ENCODE measurements at regions not wholly inside any gene's neighbourhood (a gene's known extent, or its start where the extent isn't known, plus 50 kb on each side); places are given as distances from the start of the nearest gene placed in this dataset.

DNA sequence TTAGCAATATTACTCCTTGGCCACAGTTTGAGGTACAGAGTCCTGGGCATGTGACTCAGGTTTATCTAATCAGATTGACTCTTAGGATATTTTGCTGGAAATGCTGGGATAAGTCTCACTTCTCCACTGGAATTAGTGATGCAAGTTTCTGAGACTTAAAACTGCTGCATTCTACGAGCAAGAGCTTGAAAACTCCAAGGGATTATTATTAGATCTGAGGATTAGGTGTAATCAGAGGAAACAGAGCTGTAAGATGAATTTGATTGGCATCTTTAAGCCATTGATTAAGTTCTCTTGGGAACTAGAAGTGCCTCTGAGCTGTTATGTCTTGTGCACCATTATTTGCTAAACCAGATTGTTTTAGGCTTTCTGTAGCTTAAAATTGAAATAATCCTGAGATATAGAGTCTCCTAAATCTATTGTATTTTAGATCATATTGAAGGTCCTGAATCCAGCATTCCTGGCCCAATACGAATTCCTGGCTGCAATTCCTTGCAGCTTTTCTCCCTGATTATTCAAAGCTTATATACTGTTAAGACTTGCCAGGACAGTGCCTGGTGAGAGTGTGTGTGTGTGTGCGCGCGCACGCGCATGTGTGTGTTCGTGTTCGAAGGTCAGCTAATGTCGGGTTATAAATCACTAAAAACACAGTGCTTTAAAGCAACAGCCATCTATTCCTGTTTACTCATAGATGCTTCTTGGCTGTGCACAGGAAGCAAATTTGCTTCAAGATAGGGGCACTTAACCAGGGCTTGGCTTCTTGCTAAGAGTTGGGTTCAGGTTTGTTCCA lies 735.1 kb downstream of the STIM2 start:
- no peak for DNase-seq (ENCODE audit: extremely low spot score)
- TF ChIP-seq, protein P1, sequence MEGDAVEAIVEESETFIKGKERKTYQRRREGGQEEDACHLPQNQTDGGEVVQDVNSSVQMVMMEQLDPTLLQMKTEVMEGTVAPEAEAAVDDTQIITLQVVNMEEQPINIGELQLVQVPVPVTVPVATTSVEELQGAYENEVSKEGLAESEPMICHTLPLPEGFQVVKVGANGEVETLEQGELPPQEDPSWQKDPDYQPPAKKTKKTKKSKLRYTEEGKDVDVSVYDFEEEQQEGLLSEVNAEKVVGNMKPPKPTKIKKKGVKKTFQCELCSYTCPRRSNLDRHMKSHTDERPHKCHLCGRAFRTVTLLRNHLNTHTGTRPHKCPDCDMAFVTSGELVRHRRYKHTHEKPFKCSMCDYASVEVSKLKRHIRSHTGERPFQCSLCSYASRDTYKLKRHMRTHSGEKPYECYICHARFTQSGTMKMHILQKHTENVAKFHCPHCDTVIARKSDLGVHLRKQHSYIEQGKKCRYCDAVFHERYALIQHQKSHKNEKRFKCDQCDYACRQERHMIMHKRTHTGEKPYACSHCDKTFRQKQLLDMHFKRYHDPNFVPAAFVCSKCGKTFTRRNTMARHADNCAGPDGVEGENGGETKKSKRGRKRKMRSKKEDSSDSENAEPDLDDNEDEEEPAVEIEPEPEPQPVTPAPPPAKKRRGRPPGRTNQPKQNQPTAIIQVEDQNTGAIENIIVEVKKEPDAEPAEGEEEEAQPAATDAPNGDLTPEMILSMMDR (IDR thresholded peaks at IDR 0.05; ENCODE audit: control extremely low read depth, extremely low read depth, low read depth, missing control alignments): no peak
- ChIA-PET CTCF (interaction anchor here (1.0 to 2.4 kb wide), 3 partner anchors 10 to 17 kb away, joined by 3 to 14 read pairs (median 4); no protein-coding TSS in a partner anchor), POLR2A (no interaction called here)

DNA sequence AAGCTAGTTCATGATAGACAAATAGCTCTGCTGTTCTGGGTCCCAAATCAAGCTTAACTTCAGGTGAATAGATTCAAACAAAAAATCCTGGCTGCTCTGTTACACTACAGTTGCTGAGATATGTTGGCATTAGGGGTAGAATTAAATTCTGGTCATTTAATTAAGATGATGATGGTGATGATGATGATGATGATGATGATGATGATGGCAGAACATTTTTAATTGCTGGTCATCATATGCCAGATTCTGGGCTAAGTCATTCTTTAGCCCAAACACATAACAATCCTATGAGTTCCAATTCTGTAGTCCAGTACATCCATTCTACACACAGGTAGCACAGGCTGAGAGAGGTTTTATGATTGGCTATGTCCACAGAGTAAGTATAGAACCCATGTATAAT lies 741.5 kb downstream of the STIM2 start:
- TF ChIP-seq, protein P1 (IDR thresholded peaks at IDR 0.05; ENCODE audit: control extremely low read depth, extremely low read depth, low read depth, missing control alignments): no peak
- DNase-seq (ENCODE audit: extremely low spot score): no peak
- POLR2A ChIA-PET: no interaction called here
- CTCF ChIA-PET: interaction anchor here (0.7 to 1.5 kb wide), 3 partner anchors 8 to 316 kb away, joined by 3 read pairs; no protein-coding TSS in a partner anchor

DNA sequence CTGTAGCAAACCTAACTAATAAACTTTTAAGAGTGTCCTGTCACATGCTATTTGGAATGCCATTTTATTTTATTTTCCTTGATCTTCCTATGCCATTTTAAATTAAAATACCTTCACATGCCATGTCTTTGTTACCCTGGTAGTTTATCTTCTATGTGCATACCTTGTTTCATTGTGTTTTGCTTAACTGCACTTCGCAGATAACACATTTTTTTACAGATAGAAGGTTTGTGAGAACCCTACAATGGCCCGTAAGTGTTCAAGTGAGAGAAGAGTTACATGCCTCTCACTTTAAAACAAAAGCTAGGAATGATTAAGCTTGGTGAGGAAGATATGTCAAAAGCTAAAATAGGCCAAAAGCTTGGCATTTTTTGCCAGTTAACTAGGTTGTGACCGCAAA lies 744.1 kb downstream of the STIM2 start:
- CTCF ChIA-PET: interaction anchor here (1.2 to 2.1 kb wide), 2 partner anchors 9 to 197 kb away, joined by 3 to 14 read pairs; no protein-coding TSS in a partner anchor
- no peak for DNase-seq (ENCODE audit: extremely low spot score)
- POLR2A ChIA-PET: no interaction called here
- TF ChIP-seq, protein P1 (IDR thresholded peaks at IDR 0.05; ENCODE audit: control extremely low read depth, extremely low read depth, low read depth, missing control alignments): no peak

DNA sequence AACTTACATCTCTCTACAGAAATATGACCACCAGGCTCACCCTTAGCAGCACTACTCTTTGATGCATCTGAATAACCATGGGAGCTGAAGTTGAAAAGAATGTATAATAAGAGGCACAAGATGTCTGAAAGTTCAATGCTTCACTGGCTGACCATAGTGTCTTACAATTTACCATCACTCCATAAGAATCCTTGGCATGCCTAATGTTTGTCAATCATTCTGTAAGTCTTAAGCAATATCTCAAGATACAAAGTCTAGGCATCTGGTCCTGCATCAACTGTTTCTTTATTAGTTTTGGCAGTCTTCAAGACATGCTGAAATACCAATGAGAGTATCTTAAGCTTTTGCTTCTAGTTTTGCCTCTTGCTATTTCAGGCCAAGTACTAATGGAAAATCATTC lies 755.5 kb downstream of the STIM2 start:
- CTCF ChIA-PET: no interaction called here
- DNase-seq (ENCODE audit: extremely low spot score): no peak
- TF ChIP-seq, protein P1 (IDR thresholded peaks at IDR 0.05; ENCODE audit: control extremely low read depth, extremely low read depth, low read depth, missing control alignments): no peak
- POLR2A ChIA-PET: no interaction called here

DNA sequence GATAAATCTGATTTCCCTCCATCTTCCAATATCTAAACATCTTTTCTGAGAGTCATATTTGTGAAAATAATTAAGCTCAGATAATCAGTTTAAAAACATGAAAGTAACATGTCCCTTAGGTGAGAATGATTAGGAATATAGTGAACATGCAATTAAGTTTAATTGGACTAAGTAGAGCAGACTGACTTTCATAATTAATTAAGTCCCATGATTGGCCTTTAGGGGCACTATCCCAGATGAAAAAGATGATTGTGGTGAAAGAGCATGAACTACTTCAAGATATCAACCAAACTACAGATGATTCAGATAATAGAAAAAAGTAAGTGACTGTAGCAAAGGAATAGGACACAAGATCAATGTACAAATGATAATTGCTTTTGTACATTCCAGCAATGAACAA lies 758.8 kb downstream of the STIM2 start:
- ChIA-PET POLR2A (no interaction called here), CTCF (no interaction called here)
- no peak for DNase-seq (ENCODE audit: extremely low spot score)
- TF ChIP-seq, protein P1 (IDR thresholded peaks at IDR 0.05; ENCODE audit: control extremely low read depth, extremely low read depth, low read depth, missing control alignments): no peak

DNA sequence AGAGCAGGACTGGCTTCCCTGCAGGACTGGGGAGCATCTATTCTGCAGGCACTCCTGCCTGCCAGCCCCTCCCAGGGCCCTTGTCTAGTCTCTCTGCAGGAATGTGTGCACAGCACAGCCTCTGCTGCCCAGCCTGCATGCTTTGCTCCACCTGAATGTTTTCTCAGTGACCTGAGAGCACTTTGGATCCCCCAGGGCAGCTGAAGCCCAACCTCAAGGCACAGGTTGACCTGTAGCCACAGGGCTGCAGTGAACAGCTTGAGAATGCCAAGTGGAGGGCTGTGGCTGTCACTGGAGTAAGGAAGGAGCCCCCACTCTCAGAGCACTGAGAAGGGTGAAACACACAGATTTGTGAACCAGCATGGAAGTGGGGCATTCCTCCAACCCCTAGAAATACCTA lies 760.2 kb downstream of the STIM2 start:
- POLR2A ChIA-PET: no interaction called here
- no peak for DNase-seq (ENCODE audit: extremely low spot score)
- CTCF ChIA-PET: no interaction called here
- TF ChIP-seq, protein P1 (IDR thresholded peaks at IDR 0.05; ENCODE audit: control extremely low read depth, extremely low read depth, low read depth, missing control alignments): no peak
